ENCODE measurements at regions not wholly inside any gene's neighbourhood (a gene's known extent, or its start where the extent isn't known, plus 50 kb on each side); places are given as distances from the start of the nearest gene placed in this dataset.
A peak's percentile ranks its signal among the peaks of the same experiment; 100 is the strongest.

DNA sequence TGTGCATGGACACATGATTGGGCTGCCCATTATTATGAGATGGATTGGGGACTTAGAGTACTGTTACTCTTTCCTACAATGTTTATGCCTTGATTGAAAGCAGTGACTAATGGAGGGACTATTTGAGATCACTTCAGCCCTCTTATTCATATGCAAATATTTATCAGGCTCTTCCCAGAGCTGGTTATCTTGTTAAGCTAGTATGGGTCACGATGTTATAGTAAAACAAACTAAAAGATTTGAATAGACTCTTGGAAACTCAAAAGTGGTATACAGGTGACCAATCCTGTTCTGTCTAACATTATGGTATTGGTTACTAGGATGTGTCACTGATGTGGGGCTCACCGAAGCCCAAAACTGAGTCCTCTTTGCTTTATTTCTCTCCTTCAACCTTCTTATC lies 306.2 kb upstream of the CASK start:
- no peak overlapping the region for H3K4me3 ChIP-seq (ENCODE audit: low read length)
- TF ChIP-seq, protein P1, sequence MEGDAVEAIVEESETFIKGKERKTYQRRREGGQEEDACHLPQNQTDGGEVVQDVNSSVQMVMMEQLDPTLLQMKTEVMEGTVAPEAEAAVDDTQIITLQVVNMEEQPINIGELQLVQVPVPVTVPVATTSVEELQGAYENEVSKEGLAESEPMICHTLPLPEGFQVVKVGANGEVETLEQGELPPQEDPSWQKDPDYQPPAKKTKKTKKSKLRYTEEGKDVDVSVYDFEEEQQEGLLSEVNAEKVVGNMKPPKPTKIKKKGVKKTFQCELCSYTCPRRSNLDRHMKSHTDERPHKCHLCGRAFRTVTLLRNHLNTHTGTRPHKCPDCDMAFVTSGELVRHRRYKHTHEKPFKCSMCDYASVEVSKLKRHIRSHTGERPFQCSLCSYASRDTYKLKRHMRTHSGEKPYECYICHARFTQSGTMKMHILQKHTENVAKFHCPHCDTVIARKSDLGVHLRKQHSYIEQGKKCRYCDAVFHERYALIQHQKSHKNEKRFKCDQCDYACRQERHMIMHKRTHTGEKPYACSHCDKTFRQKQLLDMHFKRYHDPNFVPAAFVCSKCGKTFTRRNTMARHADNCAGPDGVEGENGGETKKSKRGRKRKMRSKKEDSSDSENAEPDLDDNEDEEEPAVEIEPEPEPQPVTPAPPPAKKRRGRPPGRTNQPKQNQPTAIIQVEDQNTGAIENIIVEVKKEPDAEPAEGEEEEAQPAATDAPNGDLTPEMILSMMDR (conservative IDR thresholded peaks at IDR 0.05; ENCODE audit: low read length), result no peak

DNA sequence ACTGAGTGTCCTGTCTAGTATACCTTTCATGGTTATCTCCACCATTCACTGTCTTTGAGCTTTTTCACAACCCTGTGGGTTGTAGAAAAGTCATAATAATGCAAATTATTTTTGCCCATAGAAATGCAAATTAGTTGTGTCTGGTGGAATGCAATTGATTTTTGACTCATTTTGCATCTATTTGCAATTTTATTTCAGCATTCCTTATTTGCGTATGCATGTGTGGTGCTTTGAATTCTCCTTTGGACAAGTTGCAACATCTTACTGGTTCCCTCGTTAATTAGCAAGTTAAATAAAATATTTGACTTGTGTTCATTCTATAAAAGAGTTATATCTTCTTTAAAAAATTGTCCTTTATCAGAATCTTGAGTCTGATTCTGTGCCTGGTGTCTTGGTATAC lies 297.3 kb upstream of the CASK start:
- no peak overlapping the region for H3K4me3 ChIP-seq (ENCODE audit: low read length)
- no peak for DNase-seq (ENCODE audit: low read depth)
- TF ChIP-seq, protein P1 (conservative IDR thresholded peaks at IDR 0.05; ENCODE audit: low read length), result no peak

More for the DNA sequence above, 306.2 kb upstream of the CASK start:
- DNase-seq (ENCODE audit: low read depth), result no peak

DNA sequence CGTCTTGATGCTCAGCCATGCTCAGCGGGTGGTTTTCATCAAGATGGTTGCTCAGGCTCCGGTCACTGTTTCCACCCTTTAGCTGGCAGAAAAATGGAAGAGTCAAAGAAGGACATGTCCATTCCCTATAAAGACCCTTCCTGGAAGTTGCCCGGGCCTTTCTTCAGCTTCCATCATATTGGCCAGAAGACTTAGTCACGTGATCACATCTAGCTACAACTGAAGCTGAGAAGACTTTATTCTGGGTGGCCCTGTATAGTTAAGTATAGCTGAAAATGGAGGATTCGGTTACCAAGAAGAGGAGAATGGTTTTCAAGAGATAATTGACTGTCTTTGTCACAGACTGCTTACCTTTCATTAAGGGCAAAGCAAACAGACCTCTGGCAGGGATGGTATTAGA lies 296.7 kb upstream of the CASK start:
- TF ChIP-seq, protein P1 (conservative IDR thresholded peaks at IDR 0.05; ENCODE audit: low read length), result no peak
- no peak for DNase-seq (ENCODE audit: low read depth)
- no peak overlapping the region for H3K4me3 ChIP-seq (ENCODE audit: low read length)

DNA sequence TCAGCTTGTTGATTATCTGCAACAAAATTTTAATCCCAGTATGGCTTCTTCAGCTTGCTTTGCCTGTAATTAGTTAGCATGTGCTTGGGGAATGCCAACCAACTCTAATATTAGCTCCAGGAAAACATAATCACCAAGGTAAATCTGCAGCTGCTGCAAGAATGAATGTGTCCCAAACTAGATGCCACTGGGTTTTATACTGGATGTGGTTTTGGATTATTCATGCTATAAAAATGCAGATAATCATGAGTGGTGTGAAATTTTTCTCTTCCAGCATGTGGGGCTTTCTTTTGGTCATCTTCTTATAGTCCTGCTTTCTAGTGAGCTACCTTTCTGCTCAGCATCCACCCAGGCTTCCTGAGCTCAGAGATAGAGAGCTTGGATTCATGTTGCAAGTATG lies 295.9 kb upstream of the CASK start:
- TF ChIP-seq, protein P1 (conservative IDR thresholded peaks at IDR 0.05; ENCODE audit: low read length), result no peak
- H3K4me3 ChIP-seq (ENCODE audit: low read length), result no peak overlapping the region
- DNase-seq (ENCODE audit: low read depth), result peak; percentile 11

DNA sequence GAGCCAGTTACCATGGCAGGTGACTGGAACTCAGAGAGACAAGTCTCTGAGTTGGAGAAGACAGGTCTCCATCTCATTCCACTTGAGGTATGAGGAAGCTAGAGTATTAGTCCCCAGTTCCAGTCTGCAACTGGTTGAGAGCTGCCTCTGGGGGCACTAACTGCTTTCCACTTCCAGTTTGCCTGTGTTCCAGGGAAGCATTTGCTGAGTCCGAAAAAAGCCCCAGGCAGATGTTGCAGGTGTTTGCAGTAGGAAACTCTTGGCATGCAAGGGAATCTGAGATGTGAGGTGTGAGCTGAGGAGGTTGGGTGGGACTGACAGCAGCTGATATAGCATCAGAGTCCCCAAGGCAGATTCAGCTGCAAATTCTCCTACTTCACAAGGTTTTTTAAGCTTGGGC lies 272.2 kb upstream of the CASK start:
- DNase-seq (ENCODE audit: low read depth), result no peak
- no peak overlapping the region for H3K4me3 ChIP-seq (ENCODE audit: low read length)
- TF ChIP-seq, protein P1 (conservative IDR thresholded peaks at IDR 0.05; ENCODE audit: low read length), result no peak

- no peak overlapping the region for H3K4me3 ChIP-seq (ENCODE audit: low read length)
- DNase-seq (ENCODE audit: low read depth), result no peak
- TF ChIP-seq, protein P1 (conservative IDR thresholded peaks at IDR 0.05; ENCODE audit: low read length), result no peak
Observed at GRCh38 chrX:42189576-42189975, 266.2 kb upstream of the CASK start.

- TF ChIP-seq, protein P1 (conservative IDR thresholded peaks at IDR 0.05; ENCODE audit: low read length), result no peak
- no peak for DNase-seq (ENCODE audit: low read depth)
Observed at GRCh38 chrX:42188730-42189129, 265.4 kb upstream of the CASK start.

More at GRCh38 chrX:42188730-42189129, 265.4 kb upstream of the CASK start:
- no peak overlapping the region for H3K4me3 ChIP-seq (ENCODE audit: low read length)
